ENCODE measurements at regions not wholly inside any gene's neighbourhood (a gene's known extent, or its start where the extent isn't known, plus 50 kb on each side); places are given as distances from the start of the nearest gene placed in this dataset.

DNA sequence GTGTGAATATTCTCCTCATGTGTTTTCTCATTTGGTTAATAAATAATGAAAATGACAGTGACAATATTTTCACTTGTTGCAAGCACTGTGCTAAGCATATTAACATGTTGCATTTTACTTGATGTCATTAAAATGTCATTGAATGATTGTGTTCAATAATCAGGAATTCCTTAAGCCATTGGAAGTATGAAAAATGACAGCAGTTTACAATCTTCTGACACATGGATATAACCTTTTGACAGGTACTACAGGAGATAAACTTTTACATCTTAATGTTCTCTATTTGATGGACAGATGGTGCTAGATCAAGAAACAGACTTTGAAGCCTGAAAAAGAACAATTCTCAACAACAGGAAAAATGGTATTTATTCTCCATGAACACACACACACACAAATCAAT is 1138.3 kb downstream of the ROBO2 start:
- TF ChIP-seq, protein P1, sequence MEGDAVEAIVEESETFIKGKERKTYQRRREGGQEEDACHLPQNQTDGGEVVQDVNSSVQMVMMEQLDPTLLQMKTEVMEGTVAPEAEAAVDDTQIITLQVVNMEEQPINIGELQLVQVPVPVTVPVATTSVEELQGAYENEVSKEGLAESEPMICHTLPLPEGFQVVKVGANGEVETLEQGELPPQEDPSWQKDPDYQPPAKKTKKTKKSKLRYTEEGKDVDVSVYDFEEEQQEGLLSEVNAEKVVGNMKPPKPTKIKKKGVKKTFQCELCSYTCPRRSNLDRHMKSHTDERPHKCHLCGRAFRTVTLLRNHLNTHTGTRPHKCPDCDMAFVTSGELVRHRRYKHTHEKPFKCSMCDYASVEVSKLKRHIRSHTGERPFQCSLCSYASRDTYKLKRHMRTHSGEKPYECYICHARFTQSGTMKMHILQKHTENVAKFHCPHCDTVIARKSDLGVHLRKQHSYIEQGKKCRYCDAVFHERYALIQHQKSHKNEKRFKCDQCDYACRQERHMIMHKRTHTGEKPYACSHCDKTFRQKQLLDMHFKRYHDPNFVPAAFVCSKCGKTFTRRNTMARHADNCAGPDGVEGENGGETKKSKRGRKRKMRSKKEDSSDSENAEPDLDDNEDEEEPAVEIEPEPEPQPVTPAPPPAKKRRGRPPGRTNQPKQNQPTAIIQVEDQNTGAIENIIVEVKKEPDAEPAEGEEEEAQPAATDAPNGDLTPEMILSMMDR (conservative IDR thresholded peaks at IDR 0.05; ENCODE audit: low read length): no peak
- TF ChIP-seq EZH2phosphoT487 (IDR thresholded peaks at IDR 0.05; ENCODE audit: borderline replicate concordance, low read depth, low read length): no peak
